ENCODE measurements at regions not wholly inside any gene's neighbourhood (a gene's known extent, or its start where the extent isn't known, plus 50 kb on each side); places are given as distances from the start of the nearest gene placed in this dataset.

- TF ChIP-seq EZH2phosphoT487 (IDR thresholded peaks at IDR 0.05; ENCODE audit: borderline replicate concordance, low read depth, low read length), result no peak
- TF ChIP-seq, protein P1, sequence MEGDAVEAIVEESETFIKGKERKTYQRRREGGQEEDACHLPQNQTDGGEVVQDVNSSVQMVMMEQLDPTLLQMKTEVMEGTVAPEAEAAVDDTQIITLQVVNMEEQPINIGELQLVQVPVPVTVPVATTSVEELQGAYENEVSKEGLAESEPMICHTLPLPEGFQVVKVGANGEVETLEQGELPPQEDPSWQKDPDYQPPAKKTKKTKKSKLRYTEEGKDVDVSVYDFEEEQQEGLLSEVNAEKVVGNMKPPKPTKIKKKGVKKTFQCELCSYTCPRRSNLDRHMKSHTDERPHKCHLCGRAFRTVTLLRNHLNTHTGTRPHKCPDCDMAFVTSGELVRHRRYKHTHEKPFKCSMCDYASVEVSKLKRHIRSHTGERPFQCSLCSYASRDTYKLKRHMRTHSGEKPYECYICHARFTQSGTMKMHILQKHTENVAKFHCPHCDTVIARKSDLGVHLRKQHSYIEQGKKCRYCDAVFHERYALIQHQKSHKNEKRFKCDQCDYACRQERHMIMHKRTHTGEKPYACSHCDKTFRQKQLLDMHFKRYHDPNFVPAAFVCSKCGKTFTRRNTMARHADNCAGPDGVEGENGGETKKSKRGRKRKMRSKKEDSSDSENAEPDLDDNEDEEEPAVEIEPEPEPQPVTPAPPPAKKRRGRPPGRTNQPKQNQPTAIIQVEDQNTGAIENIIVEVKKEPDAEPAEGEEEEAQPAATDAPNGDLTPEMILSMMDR (conservative IDR thresholded peaks at IDR 0.05; ENCODE audit: low read length), result no peak
Observed at GRCh38 chr16:87067836-87068761, 249.1 kb downstream of the C16orf95 start.

All from OCI-LY7 (cell line).